ENCODE measurements at regions not wholly inside any gene's neighbourhood (a gene's known extent, or its start where the extent isn't known, plus 50 kb on each side); places are given as distances from the start of the nearest gene placed in this dataset.

- no peaks in the 10 kb centered on the region for H3K4me1 ChIP-seq
- WGBS = 73% methylated on average over 6 of the region's 6 CpGs
- TF ChIP-seq CTCF (IDR thresholded peaks at IDR 0.05) (no peak), EP300 (IDR thresholded peaks at IDR 0.05) (no peak), POLR2A (IDR thresholded peaks at IDR 0.05) (no peak), POLR2AphosphoS5 (IDR thresholded peaks at IDR 0.05) (no peak)
Observed at GRCh38 chr5:174550026-174550425, 174.4 kb upstream of the MSX2 start.

GRCh38 chr5:174552428-174552827 is 172.0 kb upstream of the MSX2 start:
- H3K36me3 ChIP-seq = no peaks in the 10 kb centered on the region
- no peak overlapping the region for H3K27ac ChIP-seq
- H3K4me3 ChIP-seq = no peak overlapping the region
- peaks cover 3% of the 10 kb centered on the region for H3K27me3 ChIP-seq
- no peaks in the 10 kb centered on the region for H3K4me1 ChIP-seq
- WGBS = 75% methylated on average over 8 of the region's 8 CpGs
- H3K9me3 ChIP-seq = no peaks in the 10 kb centered on the region
- DNase-seq (ENCODE audit: low spot score in 2 of 2) = no peak
- TF ChIP-seq POLR2A (IDR thresholded peaks at IDR 0.05) (no peak), POLR2AphosphoS5 (IDR thresholded peaks at IDR 0.05) (no peak)

More at GRCh38 chr5:174550026-174550425, 174.4 kb upstream of the MSX2 start:
- DNase-seq (ENCODE audit: low spot score in 2 of 2) = no peak
- Histone ChIP-seq H3K27me3 (peaks cover 3% of the 10 kb centered on the region), H3K4me3 (no peak overlapping the region), H3K36me3 (no peaks in the 10 kb centered on the region), H3K27ac (no peak overlapping the region), H3K9me3 (no peaks in the 10 kb centered on the region)

- WGBS = 87% methylated on average over 12 of the region's 12 CpGs
- TF ChIP-seq EP300 (IDR thresholded peaks at IDR 0.05) (no peak), POLR2A (IDR thresholded peaks at IDR 0.05) (no peak), POLR2AphosphoS5 (IDR thresholded peaks at IDR 0.05) (no peak), CTCF (IDR thresholded peaks at IDR 0.05) (no peak)
- no peak for DNase-seq (ENCODE audit: low spot score in 2 of 2)
- Histone ChIP-seq H3K4me3 (no peak overlapping the region), H3K4me1 (no peaks in the 10 kb centered on the region), H3K9me3 (no peaks in the 10 kb centered on the region), H3K27me3 (peaks cover 3% of the 10 kb centered on the region), H3K36me3 (no peaks in the 10 kb centered on the region), H3K27ac (no peak overlapping the region)
Observed at GRCh38 chr5:174553556-174553955, 170.8 kb upstream of the MSX2 start.

GRCh38 chr5:174555726-174556125 is 168.7 kb upstream of the MSX2 start:
- no peak overlapping the region for H3K27ac ChIP-seq
- TF ChIP-seq POLR2A (IDR thresholded peaks at IDR 0.05) = no peak
- 79% methylated on average over 9 of the region's 9 CpGs for WGBS
- H3K27me3 ChIP-seq = peaks cover 11% of the 10 kb centered on the region
- no peaks in the 10 kb centered on the region for H3K9me3 ChIP-seq
- no peaks in the 10 kb centered on the region for H3K4me1 ChIP-seq
- peak in 1 of 2 donors; percentile 54 for DNase-seq (ENCODE audit: low spot score in 2 of 2)
- no peak overlapping the region for H3K4me3 ChIP-seq
- no peaks in the 10 kb centered on the region for H3K36me3 ChIP-seq

GRCh38 chr5:174556756-174557155 is 167.6 kb upstream of the MSX2 start:
- peaks cover 12% of the 10 kb centered on the region for H3K27me3 ChIP-seq
- H3K9me3 ChIP-seq = no peaks in the 10 kb centered on the region
- no peak overlapping the region for H3K4me3 ChIP-seq
- no peaks in the 10 kb centered on the region for H3K36me3 ChIP-seq
- H3K27ac ChIP-seq = no peak overlapping the region
- 69% methylated on average over 3 of the region's 3 CpGs for WGBS
- peak in 1 of 2 donors; percentile 21 for DNase-seq (ENCODE audit: low spot score in 2 of 2)
- no peaks in the 10 kb centered on the region for H3K4me1 ChIP-seq
- TF ChIP-seq POLR2A (IDR thresholded peaks at IDR 0.05) = no peak
- TF ChIP-seq CTCF (IDR thresholded peaks at IDR 0.05) = no peak
- TF ChIP-seq EP300 (IDR thresholded peaks at IDR 0.05) = no peak
- TF ChIP-seq POLR2AphosphoS5 (IDR thresholded peaks at IDR 0.05) = no peak

GRCh38 chr5:174558190-174558589 is 166.2 kb upstream of the MSX2 start:
- no peaks in the 10 kb centered on the region for H3K36me3 ChIP-seq
- peaks cover 12% of the 10 kb centered on the region for H3K27me3 ChIP-seq
- no peak for DNase-seq (ENCODE audit: low spot score in 2 of 2)
- no peak overlapping the region for H3K4me3 ChIP-seq
- 91% methylated on average over 1 of the region's 1 CpG for WGBS
- no peaks in the 10 kb centered on the region for H3K4me1 ChIP-seq
- H3K9me3 ChIP-seq = no peaks in the 10 kb centered on the region
- TF ChIP-seq POLR2A (IDR thresholded peaks at IDR 0.05) = no peak
- TF ChIP-seq POLR2AphosphoS5 (IDR thresholded peaks at IDR 0.05) = no peak
- TF ChIP-seq CTCF (IDR thresholded peaks at IDR 0.05) = no peak
- TF ChIP-seq EP300 (IDR thresholded peaks at IDR 0.05) = no peak
- no peak overlapping the region for H3K27ac ChIP-seq

Data from suprapubic skin (tissue), 4 donors.